Upper lobe of left lung (tissue), 6 donors: ENCODE measurements at regions not wholly inside any gene's neighbourhood (a gene's known extent, or its start where the extent isn't known, plus 50 kb on each side); places are given as distances from the start of the nearest gene placed in this dataset.

ENCODE experiments used
- ATAC-seq, 2 donors: fragments of 200-7000 bp; cut with Tn5 transposase; one replicate each; pipeline ENCODE4 v1.9.1; 2022; ENCODE audit warnings: mild to moderate bottlenecking in 2 of 2, moderate library complexity in 2 of 2; ENCODE audit not compliant: low FRiP score in 2 of 2
- DNase-seq, 2 donors: peaks; one replicate each; pipeline ENCODE4 v3.0.0-alpha.2; 2019 to 2020
- H3K27ac ChIP-seq, 4 donors: fragments of 200-600 bp; sonication (generic); one replicate each; pipeline ENCODE4 v1.5.1; 2016 to 2019
- H3K27me3 ChIP-seq, 4 donors: fragments of 200-600 bp; sonication (generic); one replicate each; pipeline ENCODE4 v1.5.1; 2017 to 2019
- H3K36me3 ChIP-seq, 4 donors: fragments of 200-600 bp; sonication (generic); one replicate each; pipeline ENCODE4 v1.5.1; 2016 to 2019
- H3K4me1 ChIP-seq, 4 donors: fragments of 200-600 bp; sonication (generic); one replicate each; pipeline ENCODE4 v1.5.1; 2018 to 2019
- H3K4me3 ChIP-seq, 4 donors: fragments of 200-600 bp; sonication (generic); one replicate each; pipeline ENCODE4 v1.5.1; 2017 to 2019; ENCODE audit warnings: mild to moderate bottlenecking in 2 of 4, moderate library complexity in 1 of 4
- H3K9me3 ChIP-seq, 4 donors: fragments of 200-600 bp; sonication (generic); one replicate each; pipeline ENCODE4 v1.5.1; 2018 to 2019
- EP300 ChIP-seq, 4 donors: sonication (generic); formaldehyde crosslinking; IDR thresholded peaks; one replicate each; pipeline ENCODE4 v1.5.1; 2017; ENCODE audit warnings: antibody characterized with exemption in 4 of 4, control low read depth in 2 of 4
- POLR2A ChIP-seq, 4 donors: fragments of 450-650 bp; IDR thresholded peaks; one replicate each; pipeline ENCODE4 v1.5.1; 2016 to 2017; ENCODE audit warnings: antibody characterized with exemption in 4 of 4, mild to moderate bottlenecking in 2 of 4
- POLR2AphosphoS5 ChIP-seq, 2 donors: sonication (generic); formaldehyde crosslinking; IDR thresholded peaks; one replicate each; pipeline ENCODE4 v1.5.1; 2017; ENCODE audit warnings: antibody characterized with exemption in 2 of 2
- WGBS, 2 donors: methylation state at CpG; one replicate each; pipeline ENCODE4 v1.1.5; 2017 to 2018; 5-methylcytosine and 5-hydroxymethylcytosine counted together
- TF ChIP-seq, protein P1 (sequence below), 6 experiments: fragments of 450-650 bp in 4 of 6; fragments of 200-600 bp in 2 of 6; sonication (generic) in 2 of 6; IDR thresholded peaks; one replicate each; pipeline ENCODE4 v1.5.1; 2016 to 2019; ENCODE audit warnings: antibody characterized with exemption in 6 of 6
- donor health status: DM: no; HTN: no; CAD: no; lungs with moderate emphysema.
- donor health status: DM: no; HTN: yes; CAD: no; lungs with severe emphysema.

DNA sequence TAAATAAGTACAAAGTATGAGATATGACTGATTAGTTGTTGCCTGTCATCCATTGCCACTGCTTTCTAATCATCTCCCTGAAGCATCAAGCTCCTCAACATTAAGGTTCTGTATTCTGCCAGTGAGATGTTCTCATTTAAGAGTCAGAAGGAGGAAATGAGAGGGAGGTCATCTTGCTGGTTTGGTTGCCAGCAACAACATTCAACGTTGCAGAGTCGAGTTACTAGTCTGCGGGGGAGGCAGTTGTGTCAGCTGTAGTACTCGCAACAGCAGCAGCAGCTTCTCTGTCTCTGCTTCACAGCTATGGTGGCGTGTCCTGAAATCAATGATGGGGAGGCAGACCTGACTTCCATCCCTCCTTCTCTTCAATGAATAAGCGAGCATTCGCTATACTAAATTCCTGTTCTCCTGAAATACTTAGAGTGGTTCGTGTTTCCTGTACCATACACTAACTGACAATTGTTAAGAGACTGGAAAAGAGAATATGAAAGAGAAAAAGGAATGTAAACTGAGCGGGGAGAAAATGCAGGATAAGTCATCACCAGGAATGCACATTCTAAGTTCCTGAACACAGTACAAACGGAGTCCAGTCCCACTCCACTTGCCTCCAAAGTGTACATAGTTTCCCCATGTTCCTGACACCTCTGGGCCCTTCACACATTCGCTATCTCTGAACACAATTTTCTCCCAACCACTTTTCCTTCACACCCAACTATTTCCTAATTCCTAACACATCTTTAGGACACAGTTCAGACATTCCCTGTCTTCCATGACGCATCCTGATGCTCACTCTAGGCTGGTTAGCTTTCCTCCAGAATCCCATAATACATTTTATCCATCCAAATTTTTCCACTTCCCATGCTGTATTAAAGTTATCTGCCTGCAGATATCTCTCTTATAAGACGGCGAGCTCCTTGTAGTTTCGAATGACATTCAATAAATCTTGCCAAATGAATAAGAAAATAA, 263.0 kb downstream of the KLF12 start:
- H3K4me1 ChIP-seq: no peaks in the 10 kb centered on the region
- no peak overlapping the region for H3K4me3 ChIP-seq
- TF ChIP-seq, protein P1, sequence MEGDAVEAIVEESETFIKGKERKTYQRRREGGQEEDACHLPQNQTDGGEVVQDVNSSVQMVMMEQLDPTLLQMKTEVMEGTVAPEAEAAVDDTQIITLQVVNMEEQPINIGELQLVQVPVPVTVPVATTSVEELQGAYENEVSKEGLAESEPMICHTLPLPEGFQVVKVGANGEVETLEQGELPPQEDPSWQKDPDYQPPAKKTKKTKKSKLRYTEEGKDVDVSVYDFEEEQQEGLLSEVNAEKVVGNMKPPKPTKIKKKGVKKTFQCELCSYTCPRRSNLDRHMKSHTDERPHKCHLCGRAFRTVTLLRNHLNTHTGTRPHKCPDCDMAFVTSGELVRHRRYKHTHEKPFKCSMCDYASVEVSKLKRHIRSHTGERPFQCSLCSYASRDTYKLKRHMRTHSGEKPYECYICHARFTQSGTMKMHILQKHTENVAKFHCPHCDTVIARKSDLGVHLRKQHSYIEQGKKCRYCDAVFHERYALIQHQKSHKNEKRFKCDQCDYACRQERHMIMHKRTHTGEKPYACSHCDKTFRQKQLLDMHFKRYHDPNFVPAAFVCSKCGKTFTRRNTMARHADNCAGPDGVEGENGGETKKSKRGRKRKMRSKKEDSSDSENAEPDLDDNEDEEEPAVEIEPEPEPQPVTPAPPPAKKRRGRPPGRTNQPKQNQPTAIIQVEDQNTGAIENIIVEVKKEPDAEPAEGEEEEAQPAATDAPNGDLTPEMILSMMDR (IDR thresholded peaks at IDR 0.05): no peak
- TF ChIP-seq POLR2AphosphoS5 (IDR thresholded peaks at IDR 0.05) (no peak), POLR2A (IDR thresholded peaks at IDR 0.05) (no peak), EP300 (IDR thresholded peaks at IDR 0.05) (no peak)
- ATAC-seq: peak in 1 of 2 donors; percentile 68
- H3K27me3 ChIP-seq: no peaks in the 10 kb centered on the region
- WGBS, 2 donors: 81 to 86% methylated on average over 15 of the region's 15 CpGs
- no peak for DNase-seq
- no peaks in the 10 kb centered on the region for H3K9me3 ChIP-seq
- H3K27ac ChIP-seq: no peak overlapping the region
- no peaks in the 10 kb centered on the region for H3K36me3 ChIP-seq

DNA sequence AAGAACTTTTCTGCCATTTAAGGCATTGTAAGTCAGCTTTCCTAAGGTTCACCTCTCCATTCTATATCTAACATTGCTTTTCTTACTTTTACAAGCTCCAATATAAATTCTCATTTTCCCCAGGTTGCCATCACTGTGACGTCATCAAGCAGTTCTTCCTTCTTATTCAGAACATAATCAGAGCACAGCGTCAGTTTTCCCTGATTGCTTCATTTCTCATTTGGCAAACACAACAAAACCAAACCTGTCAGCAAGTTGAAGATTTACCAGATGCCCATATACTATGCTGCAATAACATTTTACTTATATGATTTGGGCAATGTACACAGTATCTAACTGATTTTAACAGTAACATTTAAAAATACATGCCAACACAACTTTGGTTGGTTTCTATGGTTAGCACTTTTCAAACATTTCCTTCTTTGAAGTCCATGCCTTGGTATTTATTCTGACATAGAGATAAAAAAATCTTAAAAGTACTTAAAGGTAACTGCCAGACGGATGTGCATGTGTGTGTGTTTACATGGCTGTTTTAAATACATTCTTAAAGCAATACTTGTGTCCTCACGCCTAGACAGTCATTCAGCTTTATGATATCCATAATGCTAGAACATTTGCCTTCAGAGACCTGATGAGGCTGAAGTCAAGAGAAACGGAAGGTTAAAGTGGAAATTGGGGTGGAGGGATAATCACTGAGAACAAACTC, 264.0 kb downstream of the KLF12 start:
- Histone ChIP-seq H3K27me3 (no peaks in the 10 kb centered on the region), H3K27ac (no peak overlapping the region), H3K4me3 (no peak overlapping the region), H3K9me3 (no peaks in the 10 kb centered on the region), H3K4me1 (no peaks in the 10 kb centered on the region), H3K36me3 (no peaks in the 10 kb centered on the region)
- TF ChIP-seq POLR2A (IDR thresholded peaks at IDR 0.05): no peak
- TF ChIP-seq EP300 (IDR thresholded peaks at IDR 0.05): no peak
- TF ChIP-seq POLR2AphosphoS5 (IDR thresholded peaks at IDR 0.05): no peak
- TF ChIP-seq, protein P1 (IDR thresholded peaks at IDR 0.05): no peak
- ATAC-seq (no peak), DNase-seq (no peak)
- 57 to 59% methylated on average over 5 of the region's 5 CpGs for WGBS, 2 donors

DNA sequence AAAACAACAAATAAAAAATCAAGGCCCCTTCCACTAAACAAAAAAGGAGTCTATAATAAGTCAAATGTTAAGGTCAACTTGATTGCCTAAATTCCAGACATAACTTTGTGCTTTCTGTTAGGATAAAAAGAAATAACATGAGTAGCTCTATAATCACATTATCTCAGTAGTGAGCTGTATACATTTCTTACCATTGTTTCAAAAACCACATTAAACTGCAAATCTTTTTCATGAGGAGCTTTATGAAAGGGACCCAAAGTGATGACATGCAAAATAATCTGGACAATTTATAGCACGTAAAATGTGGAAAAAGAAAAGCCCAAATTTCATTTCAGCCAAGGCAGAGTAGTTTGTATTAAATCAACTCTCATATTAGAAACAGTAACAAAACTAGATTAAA, 269.2 kb downstream of the KLF12 start:
- DNase-seq (no peak), ATAC-seq (no peak)
- Histone ChIP-seq H3K27me3 (no peaks in the 10 kb centered on the region), H3K27ac (no peak overlapping the region), H3K9me3 (no peaks in the 10 kb centered on the region), H3K36me3 (no peaks in the 10 kb centered on the region), H3K4me3 (no peak overlapping the region), H3K4me1 (no peaks in the 10 kb centered on the region)
- TF ChIP-seq POLR2A (IDR thresholded peaks at IDR 0.05) (no peak), EP300 (IDR thresholded peaks at IDR 0.05) (no peak), POLR2AphosphoS5 (IDR thresholded peaks at IDR 0.05) (no peak)
- TF ChIP-seq, protein P1 (IDR thresholded peaks at IDR 0.05): no peak
- 86 to 95% methylated on average over 1 of the region's 1 CpG for WGBS, 2 donors

DNA sequence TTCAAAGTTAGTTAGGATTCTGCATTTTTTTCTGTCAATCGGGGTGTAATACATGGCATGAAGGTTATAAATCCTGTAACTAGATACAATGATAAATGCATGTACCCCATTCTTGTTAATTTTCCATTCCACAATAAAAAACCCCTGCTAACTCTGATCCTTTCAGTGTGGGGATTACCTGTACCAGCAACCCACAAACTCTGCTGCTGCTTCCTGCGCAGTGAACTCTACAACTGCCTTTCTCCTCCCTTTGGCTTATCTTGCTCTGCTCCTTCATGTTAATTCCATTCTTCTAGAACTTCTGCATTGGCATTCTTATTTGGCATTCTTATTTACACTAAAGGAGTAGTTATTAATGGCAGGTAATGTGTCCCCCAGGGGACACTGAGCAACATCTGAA, 273.1 kb downstream of the KLF12 start:
- Histone ChIP-seq H3K27me3 (no peaks in the 10 kb centered on the region), H3K9me3 (no peaks in the 10 kb centered on the region), H3K27ac (no peak overlapping the region), H3K4me1 (no peaks in the 10 kb centered on the region), H3K4me3 (no peak overlapping the region), H3K36me3 (no peaks in the 10 kb centered on the region)
- TF ChIP-seq, protein P1 (IDR thresholded peaks at IDR 0.05): no peak
- TF ChIP-seq POLR2AphosphoS5 (IDR thresholded peaks at IDR 0.05): no peak
- no peak for TF ChIP-seq EP300 (IDR thresholded peaks at IDR 0.05)
- TF ChIP-seq POLR2A (IDR thresholded peaks at IDR 0.05): no peak
- ATAC-seq (no peak), DNase-seq (no peak)
- WGBS, 2 donors: 89 to 92% methylated on average over 2 of the region's 2 CpGs
